IPS-18a (cell line): ENCODE measurements at regions not wholly inside any gene's neighbourhood (a gene's known extent, or its start where the extent isn't known, plus 50 kb on each side); places are given as distances from the start of the nearest gene placed in this dataset.

Source experiments
- H3K27ac ChIP-seq: one replicate; pipeline ENCODE4 v1.5.1; 2013; ENCODE audit warnings: low read length
- H3K27me3 ChIP-seq: one replicate; pipeline ENCODE4 v1.6.1; 2013; ENCODE audit warnings: mild to moderate bottlenecking, low read length; ENCODE audit not compliant: control insufficient read depth, insufficient read depth
- H3K36me3 ChIP-seq: one replicate; pipeline ENCODE4 v1.6.1; 2013; ENCODE audit warnings: low read depth, low read length; ENCODE audit not compliant: control insufficient read depth
- H3K4me1 ChIP-seq: one replicate; pipeline ENCODE4 v1.6.1; 2013; ENCODE audit warnings: low read depth, low read length; ENCODE audit not compliant: control insufficient read depth
- H3K4me3 ChIP-seq: one replicate; pipeline ENCODE4 v1.5.1; 2013; ENCODE audit warnings: low read length
- H3K9ac ChIP-seq: one replicate; pipeline ENCODE4 v1.6.1; 2013; ENCODE audit warnings: mild to moderate bottlenecking, low read length, moderate library complexity
- H3K9me3 ChIP-seq: one replicate; pipeline ENCODE4 v1.6.1; 2013; ENCODE audit warnings: low read depth, low read length; ENCODE audit not compliant: control insufficient read depth

- Histone ChIP-seq H3K27me3 (peaks cover 4% of the 10 kb centered on the region), H3K9ac (no peak overlapping the region), H3K4me3 (no peak overlapping the region), H3K27ac (no peak overlapping the region), H3K4me1 (no peaks in the 10 kb centered on the region), H3K9me3 (peaks cover 9% of the 10 kb centered on the region), H3K36me3 (no peaks in the 10 kb centered on the region)
These were observed 51.8 kb downstream of the ASCL4 start for GRCh38 chr12:107826276-107826675.

GRCh38 chr12:107829271-107829670 lies 54.8 kb downstream of the ASCL4 start:
- Histone ChIP-seq H3K27ac (no peak overlapping the region), H3K36me3 (no peaks in the 10 kb centered on the region), H3K4me3 (no peak overlapping the region), H3K27me3 (no peaks in the 10 kb centered on the region), H3K9me3 (peaks cover 9% of the 10 kb centered on the region), H3K4me1 (no peaks in the 10 kb centered on the region), H3K9ac (no peak overlapping the region)

- no peak overlapping the region for H3K27ac ChIP-seq
- H3K4me3 ChIP-seq = no peak overlapping the region
- no peaks in the 10 kb centered on the region for H3K27me3 ChIP-seq
- H3K9me3 ChIP-seq = peaks cover 4% of the 10 kb centered on the region
- no peaks in the 10 kb centered on the region for H3K4me1 ChIP-seq
- no peaks in the 10 kb centered on the region for H3K36me3 ChIP-seq
- H3K9ac ChIP-seq = no peak overlapping the region
These were observed 57.9 kb downstream of the ASCL4 start for GRCh38 chr12:107832441-107832840.

GRCh38 chr12:107840186-107840585 lies 65.7 kb downstream of the ASCL4 start:
- Histone ChIP-seq H3K4me1 (no peaks in the 10 kb centered on the region), H3K4me3 (no peak overlapping the region), H3K27me3 (peaks cover 52% of the 10 kb centered on the region), H3K27ac (no peak overlapping the region), H3K9ac (no peak overlapping the region), H3K36me3 (no peaks in the 10 kb centered on the region), H3K9me3 (no peaks in the 10 kb centered on the region)

GRCh38 chr12:107843351-107844311 lies 69.1 kb downstream of the ASCL4 start:
- H3K4me3 ChIP-seq = peak overlapping the region; percentile 63
- H3K27ac ChIP-seq = no peak overlapping the region
- H3K9ac ChIP-seq = no peak overlapping the region
- H3K4me1 ChIP-seq = no peaks in the 10 kb centered on the region
- no peaks in the 10 kb centered on the region for H3K36me3 ChIP-seq
- H3K27me3 ChIP-seq = peaks cover 76% of the 10 kb centered on the region
- no peaks in the 10 kb centered on the region for H3K9me3 ChIP-seq

- Histone ChIP-seq H3K9ac (no peak overlapping the region), H3K27me3 (peaks cover 83% of the 10 kb centered on the region), H3K4me1 (no peaks in the 10 kb centered on the region), H3K27ac (no peak overlapping the region), H3K9me3 (no peaks in the 10 kb centered on the region), H3K36me3 (no peaks in the 10 kb centered on the region), H3K4me3 (peak overlapping the region; percentile 63)
These were observed 69.9 kb downstream of the ASCL4 start for GRCh38 chr12:107844312-107844921.

- H3K36me3 ChIP-seq = no peaks in the 10 kb centered on the region
- H3K9ac ChIP-seq = no peak overlapping the region
- no peaks in the 10 kb centered on the region for H3K4me1 ChIP-seq
- H3K27ac ChIP-seq = no peak overlapping the region
- H3K9me3 ChIP-seq = no peaks in the 10 kb centered on the region
- H3K4me3 ChIP-seq = no peak overlapping the region
- H3K27me3 ChIP-seq = peaks cover 80% of the 10 kb centered on the region
These were observed 70.9 kb downstream of the ASCL4 start for GRCh38 chr12:107845226-107845979.

GRCh38 chr12:107845980-107846659 lies 71.6 kb downstream of the ASCL4 start:
- H3K36me3 ChIP-seq = no peaks in the 10 kb centered on the region

GRCh38 chr12:107847430-107847829 lies 72.9 kb downstream of the ASCL4 start:
- H3K27ac ChIP-seq = no peak overlapping the region
- no peak overlapping the region for H3K4me3 ChIP-seq
- H3K9me3 ChIP-seq = no peaks in the 10 kb centered on the region
- H3K36me3 ChIP-seq = no peaks in the 10 kb centered on the region
- no peak overlapping the region for H3K9ac ChIP-seq
- no peaks in the 10 kb centered on the region for H3K4me1 ChIP-seq
- H3K27me3 ChIP-seq = peaks cover 65% of the 10 kb centered on the region

More at GRCh38 chr12:107845980-107846659, 71.6 kb downstream of the ASCL4 start:
- H3K4me3 ChIP-seq = no peak overlapping the region
- peaks cover 76% of the 10 kb centered on the region for H3K27me3 ChIP-seq
- H3K4me1 ChIP-seq = no peaks in the 10 kb centered on the region
- H3K9me3 ChIP-seq = no peaks in the 10 kb centered on the region
- H3K9ac ChIP-seq = no peak overlapping the region
- no peak overlapping the region for H3K27ac ChIP-seq

- Histone ChIP-seq H3K4me3 (no peak overlapping the region), H3K27me3 (peaks cover 61% of the 10 kb centered on the region), H3K27ac (no peak overlapping the region), H3K9ac (no peak overlapping the region), H3K36me3 (no peaks in the 10 kb centered on the region), H3K4me1 (no peaks in the 10 kb centered on the region), H3K9me3 (no peaks in the 10 kb centered on the region)
These were observed 73.3 kb downstream of the ASCL4 start for GRCh38 chr12:107847830-107848229.

- Histone ChIP-seq H3K27ac (no peak overlapping the region), H3K4me3 (no peak overlapping the region), H3K4me1 (no peaks in the 10 kb centered on the region), H3K27me3 (peaks cover 13% of the 10 kb centered on the region), H3K36me3 (no peaks in the 10 kb centered on the region), H3K9ac (no peak overlapping the region), H3K9me3 (no peaks in the 10 kb centered on the region)
These were observed 79.0 kb downstream of the ASCL4 start for GRCh38 chr12:107853479-107853878.
